Activated T-helper 17 cell treated with anti-CD3 and anti-CD28 coated beads, Interleukin-2, amount 50 U/mL, for 72 hours (primary cell): ENCODE measurements at regions not wholly inside any gene's neighbourhood (a gene's known extent, or its start where the extent isn't known, plus 50 kb on each side); places are given as distances from the start of the nearest gene placed in this dataset.

Experiments
- ATAC-seq: fragments of 150-1000 bp; cut with Tn5 transposase; replicated peaks from 2 replicates; pipeline ENCODE4 v1.10.0; 2021; ENCODE audit warnings: mild to moderate bottlenecking, moderate library complexity
- H3K27ac Mint-ChIP-seq: one replicate; pipeline ENCODE4 v1.8.0; 2022; ENCODE audit warnings: mixed read lengths
- H3K27me3 Mint-ChIP-seq: one replicate; pipeline ENCODE4 v1.8.0; 2022; ENCODE audit warnings: mixed read lengths
- H3K36me3 Mint-ChIP-seq: one replicate; pipeline ENCODE4 v1.8.0; 2022; ENCODE audit warnings: low read depth, mild to moderate bottlenecking, mixed read lengths
- H3K4me1 Mint-ChIP-seq: one replicate; pipeline ENCODE4 v1.8.0; 2022; ENCODE audit warnings: mixed read lengths
- H3K4me3 Mint-ChIP-seq: one replicate; pipeline ENCODE4 v1.8.0; 2022; ENCODE audit warnings: mild to moderate bottlenecking, mixed read lengths
- H3K9me3 Mint-ChIP-seq: one replicate; pipeline ENCODE4 v1.8.0; 2022; ENCODE audit warnings: mixed read lengths

GRCh38 chr12:118608770-118609344, 232.5 kb downstream of the SUDS3 start:
- H3K4me1 Mint-ChIP-seq = no peaks in the 10 kb centered on the region
- no peak overlapping the region for H3K4me3 Mint-ChIP-seq
- peaks cover 22% of the 10 kb centered on the region for H3K27me3 Mint-ChIP-seq
- ATAC-seq = no peak
- H3K36me3 Mint-ChIP-seq = no peaks in the 10 kb centered on the region
- no peak overlapping the region for H3K27ac Mint-ChIP-seq
- peaks cover 4% of the 10 kb centered on the region for H3K9me3 Mint-ChIP-seq

DNA sequence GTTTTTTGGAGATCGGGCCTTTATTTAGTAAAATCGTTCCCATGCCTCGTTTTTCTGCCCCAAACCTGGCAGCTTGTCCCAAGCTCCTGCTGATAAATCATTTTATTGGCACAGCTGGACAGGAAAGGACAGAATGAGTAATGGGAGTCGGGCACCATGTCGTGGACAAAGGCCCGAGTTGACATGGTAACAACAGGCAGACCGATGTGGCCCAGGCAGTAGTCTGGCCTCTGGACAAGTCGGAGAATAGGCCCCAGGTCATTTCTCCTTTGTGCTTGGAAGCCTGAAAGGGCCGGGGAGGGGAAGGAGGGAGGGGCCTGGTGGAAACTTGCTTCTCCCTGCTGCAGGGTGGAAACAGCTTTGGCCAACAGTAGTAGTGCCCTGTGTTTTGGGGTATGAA, 234.9 kb downstream of the SUDS3 start:
- Mint-ChIP-seq H3K9me3 (peaks cover 9% of the 10 kb centered on the region), H3K4me1 (no peaks in the 10 kb centered on the region), H3K4me3 (no peak overlapping the region), H3K36me3 (no peaks in the 10 kb centered on the region), H3K27me3 (peaks cover 24% of the 10 kb centered on the region), H3K27ac (no peak overlapping the region)
- ATAC-seq = no peak

DNA sequence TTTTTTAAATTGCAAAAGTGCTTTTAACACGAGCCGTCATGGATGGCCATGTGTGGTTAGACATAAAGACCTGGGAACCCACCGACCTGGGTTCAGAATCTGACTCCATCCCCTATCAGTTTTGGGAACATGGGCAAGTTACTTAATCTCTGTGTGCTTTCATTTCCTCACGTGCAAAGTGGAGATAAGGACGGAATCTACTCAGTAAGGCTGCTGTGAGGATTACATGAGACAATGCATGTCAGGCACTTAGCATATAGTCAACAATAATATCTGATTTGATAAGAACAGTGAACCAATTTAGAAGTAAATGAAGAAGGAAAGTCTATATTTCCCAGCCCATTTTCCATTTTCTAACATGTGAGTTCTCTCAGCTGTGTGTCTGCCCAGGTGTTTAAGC, 235.4 kb downstream of the SUDS3 start:
- no peak for ATAC-seq
- H3K4me1 Mint-ChIP-seq = no peaks in the 10 kb centered on the region
- no peak overlapping the region for H3K4me3 Mint-ChIP-seq
- H3K36me3 Mint-ChIP-seq = no peaks in the 10 kb centered on the region
- H3K27ac Mint-ChIP-seq = no peak overlapping the region
- peaks cover 9% of the 10 kb centered on the region for H3K9me3 Mint-ChIP-seq
- peaks cover 23% of the 10 kb centered on the region for H3K27me3 Mint-ChIP-seq

DNA sequence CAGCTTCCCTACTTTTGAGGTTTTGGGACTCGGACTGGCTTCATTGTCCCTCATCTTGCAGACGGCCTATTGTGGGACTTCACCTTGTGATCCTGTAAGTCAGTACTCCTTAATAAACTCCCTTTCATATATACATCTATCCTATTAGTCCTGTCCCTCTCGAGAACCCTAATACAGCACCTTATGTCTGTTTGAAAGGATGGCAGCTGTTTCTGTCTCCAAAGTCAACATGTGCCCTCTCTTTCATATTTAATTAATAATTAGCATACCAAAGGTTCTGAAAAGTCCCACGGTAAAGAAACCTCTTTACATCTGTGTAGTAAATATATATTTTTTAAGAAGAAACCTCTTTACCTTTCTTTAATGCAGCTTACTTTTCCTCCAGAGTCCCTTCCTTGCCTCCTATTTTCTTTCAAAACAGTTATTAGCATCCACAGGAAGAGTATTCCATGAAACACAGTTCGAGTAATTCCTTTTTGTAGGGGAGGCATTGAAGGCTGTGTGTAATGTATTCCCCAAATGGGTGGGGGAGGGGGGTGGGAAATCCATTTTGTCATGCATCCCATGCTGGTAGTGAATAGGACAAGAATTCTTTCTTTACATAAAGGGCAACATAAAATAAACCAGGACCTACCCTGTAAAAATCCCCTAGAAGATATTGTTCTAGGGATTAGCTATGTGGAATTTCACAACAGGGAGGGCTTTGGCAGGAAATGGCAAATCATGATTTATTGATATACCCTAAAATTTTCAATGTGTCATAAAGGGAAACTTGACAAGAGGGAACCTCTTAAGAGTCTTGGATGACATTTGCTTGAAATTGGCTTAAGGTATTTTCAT, 241.5 kb downstream of the SUDS3 start:
- H3K27me3 Mint-ChIP-seq = peaks cover 4% of the 10 kb centered on the region

GRCh38 chr12:118618695-118619094, 242.3 kb downstream of the SUDS3 start:
- Mint-ChIP-seq H3K27me3 (peaks cover 4% of the 10 kb centered on the region), H3K4me3 (no peak overlapping the region), H3K27ac (no peak overlapping the region), H3K9me3 (peaks cover 10% of the 10 kb centered on the region), H3K4me1 (no peaks in the 10 kb centered on the region), H3K36me3 (no peaks in the 10 kb centered on the region)
- no peak for ATAC-seq

More for the DNA sequence above, 241.5 kb downstream of the SUDS3 start:
- no peaks in the 10 kb centered on the region for H3K36me3 Mint-ChIP-seq
- no peak overlapping the region for H3K4me3 Mint-ChIP-seq
- H3K27ac Mint-ChIP-seq = no peak overlapping the region
- no peaks in the 10 kb centered on the region for H3K4me1 Mint-ChIP-seq
- no peak for ATAC-seq
- peaks cover 9% of the 10 kb centered on the region for H3K9me3 Mint-ChIP-seq

DNA sequence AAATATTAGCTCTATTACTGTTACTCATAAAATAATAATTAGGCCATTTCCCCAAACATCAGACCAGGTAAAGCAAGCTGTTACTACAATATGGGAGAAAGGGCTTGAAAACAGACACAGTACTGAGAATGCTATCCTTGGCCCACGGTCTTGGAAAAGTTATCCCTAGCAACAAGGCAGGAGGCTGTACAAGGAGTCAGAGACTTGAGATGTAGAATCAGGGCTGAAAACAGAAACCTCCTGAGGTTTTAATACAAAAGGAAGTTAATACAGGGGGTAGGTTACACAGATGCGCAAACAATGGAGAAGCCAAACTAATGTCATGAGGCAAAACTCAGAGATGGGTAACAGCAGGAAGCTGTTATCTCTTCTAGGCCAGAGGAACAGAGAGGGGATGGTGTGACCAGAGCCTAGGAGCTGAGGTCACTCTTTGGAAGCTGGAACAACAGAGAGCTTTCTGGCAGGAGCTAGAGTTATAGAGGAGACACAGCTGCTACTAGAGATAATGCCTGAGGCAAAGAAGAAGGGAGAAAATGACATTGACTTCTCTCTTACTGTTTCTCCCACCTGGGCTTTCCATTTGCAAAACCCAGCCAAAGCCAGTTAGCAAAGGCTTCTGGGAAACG, 248.8 kb downstream of the SUDS3 start:
- no peaks in the 10 kb centered on the region for H3K36me3 Mint-ChIP-seq
- peaks cover 9% of the 10 kb centered on the region for H3K9me3 Mint-ChIP-seq
- H3K27me3 Mint-ChIP-seq = no peaks in the 10 kb centered on the region
- no peak overlapping the region for H3K27ac Mint-ChIP-seq
- no peak overlapping the region for H3K4me3 Mint-ChIP-seq
- no peak for ATAC-seq
- H3K4me1 Mint-ChIP-seq = no peaks in the 10 kb centered on the region

DNA sequence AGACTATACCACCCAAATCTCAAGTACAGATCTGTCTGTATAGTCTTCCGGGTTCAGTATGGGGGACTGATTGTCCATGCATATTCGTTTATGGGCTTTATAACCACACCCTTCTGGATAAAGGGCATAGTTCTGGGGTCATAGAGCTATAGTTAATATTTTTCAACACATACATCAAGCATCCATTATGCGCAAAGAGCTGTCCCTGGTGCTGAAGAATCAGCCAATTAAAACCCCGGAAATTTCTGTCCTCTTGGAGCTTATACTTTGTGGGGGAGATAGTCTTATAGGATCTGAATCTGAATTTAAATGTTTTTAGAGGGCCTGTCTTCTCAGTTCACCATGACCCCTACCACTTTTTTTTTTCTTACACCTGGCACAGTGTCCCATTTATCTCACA, 256.7 kb downstream of the SUDS3 start:
- Mint-ChIP-seq H3K9me3 (no peaks in the 10 kb centered on the region), H3K36me3 (no peaks in the 10 kb centered on the region), H3K27me3 (no peaks in the 10 kb centered on the region), H3K27ac (no peak overlapping the region), H3K4me1 (no peaks in the 10 kb centered on the region), H3K4me3 (no peak overlapping the region)
- no peak for ATAC-seq

DNA sequence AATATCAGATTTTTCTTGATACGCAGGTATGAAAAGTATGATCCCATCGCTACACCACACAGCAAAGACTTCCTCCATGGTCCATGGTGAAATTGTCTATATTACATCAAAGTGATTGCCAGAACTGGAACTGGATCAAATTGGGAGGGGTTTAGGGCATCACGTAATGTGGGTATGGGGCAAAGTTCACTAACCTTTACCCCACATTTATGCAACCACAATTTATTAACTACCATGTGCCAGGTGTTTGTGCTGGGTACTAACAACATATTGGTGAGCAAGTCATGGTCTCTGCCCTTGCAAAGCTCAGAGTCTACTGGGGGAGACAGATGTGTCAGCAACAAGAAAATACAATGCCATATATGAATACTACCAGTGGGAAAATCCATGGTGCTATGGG, 258.9 kb downstream of the SUDS3 start:
- Mint-ChIP-seq H3K4me3 (no peak overlapping the region), H3K27ac (no peak overlapping the region), H3K9me3 (no peaks in the 10 kb centered on the region), H3K36me3 (no peaks in the 10 kb centered on the region), H3K4me1 (no peaks in the 10 kb centered on the region), H3K27me3 (no peaks in the 10 kb centered on the region)
- ATAC-seq = no peak

- Mint-ChIP-seq H3K27ac (no peak overlapping the region), H3K4me1 (no peaks in the 10 kb centered on the region), H3K36me3 (no peaks in the 10 kb centered on the region), H3K9me3 (no peaks in the 10 kb centered on the region), H3K27me3 (no peaks in the 10 kb centered on the region), H3K4me3 (no peak overlapping the region)
- ATAC-seq = no peak
Observed at GRCh38 chr12:118637767-118638370, 261.5 kb downstream of the SUDS3 start.

GRCh38 chr12:118641249-118641648, 264.9 kb downstream of the SUDS3 start:
- Mint-ChIP-seq H3K36me3 (no peaks in the 10 kb centered on the region), H3K4me3 (no peak overlapping the region)
- ATAC-seq = no peak

GRCh38 chr12:118645219-118645618, 268.9 kb downstream of the SUDS3 start:
- no peak overlapping the region for H3K27ac Mint-ChIP-seq
- H3K9me3 Mint-ChIP-seq = peaks cover 8% of the 10 kb centered on the region
- no peaks in the 10 kb centered on the region for H3K4me1 Mint-ChIP-seq
- H3K36me3 Mint-ChIP-seq = no peaks in the 10 kb centered on the region
- ATAC-seq = no peak
- H3K27me3 Mint-ChIP-seq = no peaks in the 10 kb centered on the region
- H3K4me3 Mint-ChIP-seq = no peak overlapping the region

More at GRCh38 chr12:118641249-118641648, 264.9 kb downstream of the SUDS3 start:
- peaks cover 8% of the 10 kb centered on the region for H3K9me3 Mint-ChIP-seq
- no peaks in the 10 kb centered on the region for H3K4me1 Mint-ChIP-seq
- H3K27me3 Mint-ChIP-seq = no peaks in the 10 kb centered on the region
- H3K27ac Mint-ChIP-seq = no peak overlapping the region

- no peaks in the 10 kb centered on the region for H3K4me1 Mint-ChIP-seq
Observed at GRCh38 chr12:118649765-118650585, 273.6 kb downstream of the SUDS3 start.

GRCh38 chr12:118650586-118650960, 274.2 kb downstream of the SUDS3 start:
- H3K27ac Mint-ChIP-seq = no peak overlapping the region
- no peaks in the 10 kb centered on the region for H3K27me3 Mint-ChIP-seq
- no peak for ATAC-seq
- H3K9me3 Mint-ChIP-seq = peaks cover 5% of the 10 kb centered on the region
- H3K36me3 Mint-ChIP-seq = no peaks in the 10 kb centered on the region
- H3K4me1 Mint-ChIP-seq = no peaks in the 10 kb centered on the region
- H3K4me3 Mint-ChIP-seq = no peak overlapping the region

More at GRCh38 chr12:118649765-118650585, 273.6 kb downstream of the SUDS3 start:
- no peak overlapping the region for H3K27ac Mint-ChIP-seq
- no peak overlapping the region for H3K4me3 Mint-ChIP-seq
- H3K36me3 Mint-ChIP-seq = no peaks in the 10 kb centered on the region
- H3K9me3 Mint-ChIP-seq = peaks cover 5% of the 10 kb centered on the region
- no peak for ATAC-seq
- H3K27me3 Mint-ChIP-seq = no peaks in the 10 kb centered on the region

- no peak for ATAC-seq
- H3K9me3 Mint-ChIP-seq = no peaks in the 10 kb centered on the region
- H3K36me3 Mint-ChIP-seq = no peaks in the 10 kb centered on the region
- H3K27me3 Mint-ChIP-seq = no peaks in the 10 kb centered on the region
- no peak overlapping the region for H3K4me3 Mint-ChIP-seq
- H3K27ac Mint-ChIP-seq = no peak overlapping the region
- H3K4me1 Mint-ChIP-seq = no peaks in the 10 kb centered on the region
Observed at GRCh38 chr12:118651487-118651886, 275.1 kb downstream of the SUDS3 start.
